HG03280 (cell line): ENCODE measurements at regions not wholly inside any gene's neighbourhood (a gene's known extent, or its start where the extent isn't known, plus 50 kb on each side); places are given as distances from the start of the nearest gene placed in this dataset.
"Not testable (repeated sequence)": the region's sequence is repeated elsewhere in the genome, so short reads cannot be mapped to it uniquely, and the experiment has no call there.

Experiments
- ATAC-seq: cut with Tn5 transposase; IDR thresholded peaks from one replicate; pipeline ENCODE4 v1.9.1; 2021; ENCODE audit warnings: mild to moderate bottlenecking, moderate library complexity; ENCODE audit not compliant: unreplicated experiment

DNA sequence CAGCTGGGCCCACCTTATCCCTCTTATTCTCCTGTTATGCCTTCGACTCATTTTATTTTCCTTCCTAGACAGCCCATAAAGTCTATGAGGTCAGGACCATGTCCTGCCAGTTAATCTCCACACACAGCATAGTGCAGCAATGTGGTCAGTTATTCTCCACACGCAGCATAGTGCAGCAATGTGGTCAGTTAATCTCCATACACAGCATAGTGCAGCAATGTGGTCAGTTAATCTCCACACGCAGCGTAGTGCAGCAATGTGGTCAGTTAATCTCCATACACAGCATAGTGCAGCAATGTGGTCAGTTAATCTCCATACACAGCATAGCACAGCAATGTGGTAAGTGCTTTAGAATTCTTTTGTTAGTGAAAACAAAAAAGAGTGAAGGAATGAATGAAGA, 77.8 kb downstream of the TEX36 start:
- no peak for ATAC-seq

DNA sequence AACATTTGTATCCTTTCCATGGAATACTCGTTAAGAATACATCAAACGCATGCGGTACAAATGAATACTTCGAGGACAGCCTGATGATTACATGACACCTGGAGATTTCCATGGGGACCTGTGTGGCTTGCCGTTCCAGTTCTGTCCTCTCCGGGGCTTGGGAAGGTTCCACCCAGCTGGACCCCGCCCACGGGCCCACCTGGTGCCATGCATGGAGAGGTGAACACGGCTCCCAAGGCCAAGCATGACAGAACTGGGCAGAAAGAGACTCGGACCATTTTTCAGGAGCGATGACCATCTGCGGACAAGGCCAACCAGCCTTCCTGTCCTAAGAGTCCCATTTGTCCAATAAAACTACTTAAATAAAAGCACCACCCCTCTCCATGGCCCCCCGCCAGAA, 80.1 kb downstream of the TEX36 start:
- no peak for ATAC-seq

DNA sequence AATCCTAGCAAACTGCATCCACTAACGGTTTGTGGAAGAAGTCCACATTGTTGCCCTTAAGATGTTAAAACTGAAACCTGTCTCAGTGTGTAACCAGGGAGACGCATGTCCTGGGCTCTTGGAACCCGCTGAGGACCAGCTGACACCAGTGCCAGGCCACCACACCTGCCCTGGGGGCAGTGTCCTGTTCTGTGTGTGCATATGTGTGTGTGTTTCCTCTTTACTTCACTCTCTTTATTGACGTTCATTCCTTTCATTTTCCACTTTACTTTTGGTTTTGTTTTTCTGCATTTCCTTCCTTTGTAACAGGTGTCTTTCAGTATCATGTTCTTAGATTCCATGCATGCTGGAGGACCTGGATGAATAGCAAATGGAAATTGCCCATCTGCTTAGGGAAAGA, 83.8 kb downstream of the TEX36 start:
- ATAC-seq: no peak

DNA sequence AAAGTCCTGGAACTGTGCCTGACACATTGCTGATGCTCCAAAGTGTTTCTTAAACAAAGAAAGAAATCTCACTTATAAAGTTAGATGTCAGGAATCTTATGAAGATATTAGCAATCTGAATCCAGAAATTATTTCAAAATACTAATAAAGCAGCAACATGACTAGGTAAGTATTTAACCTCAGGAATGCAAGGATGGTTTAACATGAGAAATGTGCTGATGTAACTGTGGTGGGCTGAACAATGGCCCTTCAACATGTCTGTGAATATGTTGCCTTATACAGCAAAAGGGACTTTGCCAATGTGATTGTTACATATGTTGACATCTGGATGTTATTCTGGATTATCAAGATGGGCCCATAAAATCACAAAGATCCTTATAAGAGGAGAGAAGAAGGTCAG, 87.1 kb downstream of the TEX36 start:
- ATAC-seq: no peak

DNA sequence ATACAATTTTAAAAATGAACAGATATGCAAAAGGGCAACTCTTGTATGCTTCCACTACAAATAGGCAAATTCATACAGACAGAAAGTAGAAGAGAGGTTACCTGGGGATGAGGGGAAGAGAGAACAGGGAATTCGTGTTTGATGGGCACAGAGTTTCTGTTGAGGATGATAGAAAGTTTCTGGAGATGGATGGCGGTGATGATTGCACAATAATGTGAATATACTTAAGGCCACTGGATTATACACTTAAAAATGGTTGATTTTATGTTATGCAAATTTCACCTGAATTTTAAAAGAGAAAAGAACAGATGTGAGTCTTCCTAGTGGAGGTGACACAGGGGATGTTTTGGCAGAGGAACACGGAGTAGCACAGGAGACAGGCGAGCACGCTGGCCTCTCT, 89.3 kb downstream of the TEX36 start:
- ATAC-seq: no peak

DNA sequence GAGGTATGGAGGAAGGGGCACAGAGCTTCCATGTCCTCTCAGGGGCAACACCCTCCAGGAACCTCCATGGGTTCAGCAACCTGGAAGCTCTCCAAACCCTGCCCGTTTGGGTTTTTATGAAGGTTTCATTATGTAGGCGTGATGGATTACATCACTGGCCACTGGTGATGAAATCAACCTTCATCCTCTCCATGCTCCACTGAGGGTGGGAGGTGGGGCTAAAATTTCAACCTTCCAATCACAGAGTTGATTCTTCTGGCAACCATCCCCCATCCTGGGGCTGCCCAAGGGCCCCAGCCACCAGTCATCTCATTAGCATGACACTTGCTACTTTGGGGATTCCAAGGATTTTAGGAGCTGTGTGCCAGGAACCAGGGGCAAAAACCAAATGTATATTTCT, 90.1 kb downstream of the TEX36 start:
- no peak for ATAC-seq

DNA sequence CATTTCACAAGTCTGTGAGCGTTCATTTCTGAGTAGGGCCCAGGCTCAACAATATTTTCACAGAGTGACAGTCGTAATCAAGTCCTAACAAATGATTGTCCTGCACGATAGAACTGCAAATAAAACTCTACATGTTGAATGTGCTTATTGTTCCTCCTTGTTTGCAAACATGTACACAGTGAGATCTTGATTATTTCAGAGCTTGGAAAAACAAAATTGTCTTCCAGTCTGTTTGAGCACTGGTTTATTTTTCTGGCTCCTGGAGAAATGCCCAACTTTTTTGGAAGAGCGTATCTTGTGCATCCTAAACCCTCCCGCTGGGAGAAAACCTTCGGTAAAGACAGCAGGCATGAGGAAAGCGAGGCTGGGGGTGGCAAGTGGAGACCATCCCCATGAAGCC, 91.1 kb downstream of the TEX36 start:
- no peak for ATAC-seq

DNA sequence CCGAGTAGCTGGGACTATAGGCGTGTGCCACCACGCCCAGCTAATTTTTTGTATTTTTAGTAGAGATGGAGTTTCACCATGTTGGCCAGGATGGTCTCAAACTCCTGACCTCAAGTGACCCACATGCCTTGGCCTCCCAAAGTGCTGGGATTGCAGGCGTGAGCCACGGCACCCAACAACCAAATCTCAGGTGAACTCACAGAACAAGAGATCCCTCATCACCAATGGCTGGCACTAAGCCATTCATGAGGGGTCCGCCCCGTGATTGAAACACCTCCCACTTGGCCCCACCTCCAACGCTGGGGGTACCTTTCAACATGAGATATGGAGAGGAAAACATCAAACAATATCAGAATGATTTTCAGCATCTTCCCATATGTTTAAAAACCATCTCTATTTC, 94.2 kb downstream of the TEX36 start:
- not testable (repeated sequence) for ATAC-seq

DNA sequence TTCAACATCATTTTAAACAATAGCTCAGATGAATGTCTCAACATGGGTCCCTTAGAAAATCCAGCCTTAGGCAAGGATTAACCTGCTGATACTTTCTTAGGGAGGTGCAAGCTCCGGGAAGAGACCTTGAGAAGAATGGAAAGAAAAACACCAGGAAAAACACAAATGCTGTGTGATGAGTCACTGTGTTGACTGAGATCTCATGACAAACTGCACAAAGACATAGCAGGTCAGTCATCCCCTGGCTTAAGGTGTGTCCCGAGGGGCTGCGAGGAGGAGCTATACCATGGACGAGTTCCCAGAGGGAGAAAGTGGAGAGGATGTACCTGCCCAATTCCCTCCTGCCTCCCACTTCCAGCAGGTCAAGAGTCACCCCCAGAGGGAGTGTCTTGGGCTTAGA, 98.0 kb downstream of the TEX36 start:
- no peak for ATAC-seq

DNA sequence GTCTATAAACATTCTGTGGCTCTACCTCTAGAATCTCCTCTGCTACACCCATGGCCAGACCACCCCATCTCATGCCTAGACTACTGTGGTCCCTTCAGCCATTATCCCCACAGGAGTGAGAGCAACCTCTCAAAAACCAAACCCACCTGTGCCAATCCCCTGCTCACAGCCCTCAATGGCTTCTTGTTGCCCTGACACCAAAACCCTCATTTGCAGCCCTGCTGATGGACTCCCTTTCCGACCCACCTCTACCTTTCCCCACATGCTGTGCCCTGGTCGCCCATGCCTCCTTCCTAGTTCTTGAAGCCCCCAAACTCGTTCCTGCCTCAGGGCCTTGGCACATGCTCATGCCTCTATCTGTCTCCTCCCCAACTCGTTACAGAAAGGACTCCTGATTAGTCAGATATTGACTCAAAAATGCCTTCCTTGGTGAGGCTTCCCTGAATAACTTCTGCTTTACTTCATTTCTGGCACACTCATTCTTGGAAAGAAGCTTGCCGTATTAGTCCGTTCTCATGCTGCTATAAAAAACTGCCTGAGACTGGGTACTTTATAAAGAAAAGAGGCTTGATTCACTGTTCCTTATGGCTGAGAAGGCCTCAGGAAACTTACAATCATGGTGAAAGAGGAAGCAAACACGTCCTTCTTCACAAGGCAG, 104.2 kb downstream of the TEX36 start:
- ATAC-seq: no peak

DNA sequence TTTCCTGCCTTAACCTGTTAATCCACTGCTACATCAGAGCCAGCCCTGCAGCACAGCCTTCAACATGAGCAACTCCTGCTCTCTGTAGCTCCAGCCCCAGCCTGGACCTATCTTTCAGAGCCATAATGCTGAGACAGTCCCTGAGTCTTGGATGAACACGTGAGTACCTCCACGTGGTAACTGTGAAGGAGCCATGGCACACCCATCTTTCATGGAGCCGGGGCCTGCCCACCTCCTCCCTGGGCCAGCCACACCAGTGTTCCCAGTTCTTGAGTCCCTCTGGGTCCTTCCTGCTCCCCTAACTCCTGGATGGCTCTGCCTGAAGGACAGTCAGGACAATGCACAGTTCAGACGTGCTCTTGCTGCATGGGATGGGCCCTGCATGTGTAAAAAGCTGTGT, 107.1 kb downstream of the TEX36 start:
- no peak for ATAC-seq

DNA sequence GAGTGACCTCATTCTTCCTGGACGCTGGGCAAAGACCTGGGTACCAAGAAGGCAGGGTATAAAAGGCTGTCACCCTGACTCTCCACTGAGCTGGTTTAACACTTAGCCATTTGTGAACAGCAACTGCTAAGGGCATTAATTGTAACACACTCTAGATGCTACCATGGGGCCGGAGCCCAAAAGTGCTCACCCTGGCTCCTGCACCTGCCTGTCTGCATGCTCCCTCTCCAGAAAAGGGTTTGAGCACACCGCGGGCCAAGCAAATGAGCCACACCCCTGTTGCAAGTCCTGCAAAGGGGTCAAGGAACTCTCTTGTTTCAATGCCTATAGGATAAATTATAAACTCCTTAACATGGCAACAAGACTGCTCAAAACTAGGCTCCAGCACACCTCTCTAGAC, 114.8 kb downstream of the TEX36 start:
- no peak for ATAC-seq

DNA sequence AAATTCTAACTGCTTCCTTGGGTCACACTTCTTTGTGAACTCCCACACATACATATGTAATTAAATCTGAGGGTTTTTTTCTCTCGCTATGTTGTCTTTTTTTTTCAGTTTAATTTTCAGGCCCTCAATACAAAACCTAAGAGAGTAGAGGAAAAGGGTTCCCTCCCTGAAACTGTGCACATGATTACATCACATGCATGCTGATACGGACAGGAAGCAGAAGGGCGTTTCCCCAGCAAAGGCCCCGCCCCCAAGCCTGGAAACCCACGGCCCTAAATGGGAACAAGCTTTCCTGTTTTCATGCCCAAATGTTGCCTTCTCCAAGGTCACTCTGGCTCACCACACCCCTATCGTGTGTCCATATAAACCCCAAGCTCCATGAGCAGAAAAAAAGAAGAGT, 115.4 kb downstream of the TEX36 start:
- ATAC-seq: no peak

DNA sequence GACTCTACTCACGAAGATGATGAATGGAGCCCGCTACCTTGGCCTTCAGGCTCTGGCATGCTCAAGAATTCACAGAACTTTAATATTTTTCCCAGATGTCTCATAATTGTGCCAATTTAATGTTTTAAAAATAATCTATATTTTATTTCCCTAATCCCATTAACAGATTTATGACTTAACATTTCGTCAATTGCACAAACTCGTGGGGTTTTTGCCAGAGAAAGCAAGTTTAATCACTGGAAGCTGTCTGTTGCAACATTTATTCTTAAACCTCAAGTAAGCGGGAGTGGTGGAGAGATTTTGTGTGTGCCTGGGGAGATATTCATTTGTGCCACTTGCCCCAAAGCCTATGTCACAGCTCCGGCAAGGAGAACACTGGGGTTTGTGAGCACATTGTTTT, 117.9 kb downstream of the TEX36 start:
- ATAC-seq: no peak

DNA sequence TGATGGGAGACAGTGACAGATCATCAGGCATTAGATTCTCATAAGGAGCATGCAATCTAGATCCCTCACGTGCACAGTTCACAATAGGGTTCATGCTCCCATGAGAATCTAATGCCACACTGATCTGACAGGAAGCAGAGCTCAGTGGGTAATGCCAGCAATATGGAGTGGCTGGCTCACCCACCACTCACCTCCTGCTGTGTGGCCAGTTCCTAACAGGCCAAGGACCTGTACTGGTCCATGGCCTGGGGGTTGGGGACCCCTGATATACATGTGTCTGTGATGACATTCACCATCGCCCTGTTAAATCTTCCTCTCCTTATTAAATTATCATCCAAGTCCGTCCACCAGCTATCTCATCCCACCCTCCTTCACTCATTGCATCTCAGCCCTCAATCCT, 118.4 kb downstream of the TEX36 start:
- no peak for ATAC-seq

DNA sequence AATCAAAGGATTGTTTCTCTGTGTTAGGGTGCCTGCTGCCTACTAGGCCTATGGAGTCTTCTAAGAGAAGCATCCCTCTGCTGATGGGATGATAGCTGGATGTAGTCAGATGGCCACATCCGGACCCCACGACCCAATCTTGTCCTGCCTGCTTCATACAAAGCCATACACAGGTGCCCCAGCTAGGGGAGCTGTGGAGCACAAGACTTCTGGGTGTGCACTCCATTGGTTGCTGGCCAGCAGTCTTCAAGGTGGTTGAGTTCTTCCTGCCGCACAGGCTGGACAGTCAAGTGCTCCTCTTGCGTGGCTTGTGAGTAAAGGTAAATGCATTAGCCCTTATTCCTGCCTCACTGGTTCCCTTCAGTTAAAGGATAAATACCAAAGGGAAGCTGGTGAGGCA, 120.2 kb downstream of the TEX36 start:
- no peak for ATAC-seq

DNA sequence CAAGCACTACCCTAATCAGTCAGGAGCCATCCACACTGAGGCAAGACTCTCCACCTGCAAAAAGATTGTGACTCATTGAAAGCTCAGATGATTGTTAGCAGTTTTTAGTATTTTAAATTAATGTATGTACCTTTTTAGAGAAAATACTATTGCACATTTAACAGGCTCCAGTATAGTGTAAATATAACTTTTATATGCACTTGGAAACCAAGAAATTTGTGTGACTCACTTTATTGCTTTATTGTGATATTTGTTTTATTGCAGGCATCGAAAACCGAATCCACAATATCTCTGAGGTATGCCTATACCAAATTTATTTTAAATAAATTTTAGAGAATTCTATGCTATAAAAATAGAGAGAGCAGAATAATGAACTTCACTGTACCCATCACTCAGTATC, 122.0 kb downstream of the TEX36 start:
- no peak for ATAC-seq

DNA sequence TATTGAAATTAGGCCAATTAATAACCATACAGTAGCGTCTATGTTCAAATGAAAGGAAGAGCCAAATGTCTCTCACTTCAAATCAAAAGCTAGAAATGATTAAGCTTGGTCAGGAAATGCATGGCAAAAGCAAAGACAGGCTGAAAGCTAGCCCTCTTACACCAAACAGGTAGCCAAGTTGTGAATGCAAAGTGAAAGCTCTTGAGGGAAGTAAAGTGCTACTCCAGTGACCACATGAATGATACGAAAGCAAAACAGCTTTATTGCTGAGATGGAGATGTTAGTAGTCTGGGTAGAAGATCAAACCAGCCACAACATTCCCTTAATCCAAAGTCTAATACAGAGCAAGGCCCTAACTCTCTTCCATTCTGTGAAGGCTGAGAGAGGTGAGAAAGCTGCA, 123.8 kb downstream of the TEX36 start:
- ATAC-seq: no peak

DNA sequence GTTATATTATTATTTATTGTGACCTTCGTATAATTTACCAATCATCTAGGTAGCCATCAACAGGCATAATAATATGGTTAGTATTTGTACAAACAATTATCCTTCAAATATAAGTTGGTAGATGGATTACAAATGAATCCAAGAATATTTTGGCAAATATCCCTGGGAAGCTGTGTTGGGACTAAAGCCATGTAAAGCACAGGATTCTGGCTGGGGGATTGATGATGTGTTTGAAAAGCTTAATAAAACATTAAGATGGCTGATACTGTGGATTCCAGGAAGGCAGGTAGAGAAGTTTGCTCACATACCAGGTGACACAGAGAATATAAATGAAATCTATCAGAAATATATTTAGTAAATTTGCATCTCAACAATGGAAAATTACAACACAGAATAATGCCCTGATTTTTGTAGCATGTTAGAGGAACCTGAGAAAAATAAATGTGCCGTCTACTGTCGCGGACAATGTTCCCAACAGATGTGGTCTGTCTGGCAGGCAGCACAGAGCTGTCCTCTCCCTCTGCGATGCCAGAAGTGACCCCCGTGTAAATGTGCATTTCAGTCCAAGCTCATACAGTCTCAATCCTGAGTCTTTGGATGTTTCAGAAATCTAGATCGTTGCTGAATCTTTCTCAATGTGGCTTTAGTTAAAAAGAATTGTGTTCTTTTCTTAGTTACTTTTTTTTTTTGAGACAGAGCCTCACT, 125.0 kb downstream of the TEX36 start:
- ATAC-seq: no peak

DNA sequence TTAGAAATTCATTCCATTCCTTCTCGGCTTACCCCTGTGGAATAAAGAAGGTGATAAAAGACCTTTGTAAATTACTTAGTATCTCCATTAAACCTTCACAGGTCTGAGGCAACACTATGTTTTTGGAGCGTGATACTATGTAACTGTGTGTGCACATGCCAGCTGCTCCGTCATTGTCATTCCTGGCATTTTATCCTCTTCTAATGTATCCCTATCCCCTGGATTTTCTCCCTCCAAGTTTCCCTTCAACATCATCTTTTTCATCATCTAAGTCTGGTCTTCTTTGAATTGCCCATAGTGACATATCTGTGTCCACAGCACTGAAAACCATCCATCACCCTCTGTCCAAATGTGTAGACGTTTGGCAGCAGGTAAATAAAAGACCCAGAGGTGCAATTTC, 125.7 kb downstream of the TEX36 start:
- ATAC-seq: no peak

DNA sequence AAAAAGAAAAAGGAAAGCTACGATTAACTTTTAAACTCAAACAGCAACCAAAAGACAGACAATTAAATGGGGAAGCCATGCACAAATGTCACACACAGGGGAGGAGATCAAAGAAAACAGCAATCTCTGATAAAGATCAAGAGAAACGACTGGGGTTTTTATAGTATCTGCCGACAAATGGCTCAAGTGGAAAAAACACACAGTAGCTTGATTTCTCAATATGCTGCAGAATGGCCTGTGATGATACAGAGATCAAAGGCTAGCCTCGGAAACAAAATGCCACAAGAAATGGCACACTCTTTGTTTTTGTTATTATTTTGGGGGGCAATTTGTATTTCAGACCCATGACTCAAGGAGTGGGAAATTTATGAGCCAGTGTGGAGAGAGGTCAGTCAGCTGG, 126.1 kb downstream of the TEX36 start:
- ATAC-seq: no peak

DNA sequence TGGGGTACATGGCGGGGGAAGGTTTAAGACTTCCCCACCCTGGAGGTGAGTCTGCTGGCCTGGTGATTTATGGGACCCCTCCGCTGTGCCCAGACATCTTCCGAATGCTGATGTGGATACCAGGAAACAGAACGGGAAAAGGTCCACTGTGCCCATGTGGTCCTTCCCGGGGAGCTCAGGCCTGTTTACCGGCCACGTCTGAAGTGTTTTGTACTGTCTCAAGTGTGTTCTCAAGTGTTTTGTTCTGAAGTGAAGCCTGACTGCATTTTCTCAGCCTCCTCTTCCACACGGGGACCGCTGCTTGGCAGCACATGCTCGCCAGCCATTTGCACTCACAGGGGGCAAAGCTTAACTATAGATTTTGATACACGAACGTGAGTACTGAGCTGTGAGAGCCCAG, 127.2 kb downstream of the TEX36 start:
- no peak for ATAC-seq

DNA sequence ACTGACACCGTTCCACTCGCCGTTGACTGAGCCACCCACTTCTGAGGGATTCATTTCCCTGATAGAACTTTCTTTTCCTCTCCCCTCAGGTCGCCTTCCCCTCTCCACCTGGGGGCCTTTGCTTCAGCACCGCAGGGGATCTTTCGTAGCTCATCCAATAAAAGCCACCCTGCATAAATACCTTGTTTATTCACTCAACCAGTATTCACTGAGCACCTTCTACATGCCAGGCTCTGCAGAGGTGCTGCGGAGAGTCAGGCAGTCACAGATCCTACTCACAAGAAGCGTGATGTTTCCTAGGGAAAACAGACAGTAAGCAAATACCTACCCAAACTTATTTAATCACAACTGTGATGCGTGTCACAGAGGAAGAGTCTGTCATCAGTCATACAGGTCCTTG, 127.7 kb downstream of the TEX36 start:
- no peak for ATAC-seq
